SK-N-SH treated with all-trans-retinoic acid at 6 μM for 48 hours (cell line): ENCODE measurements at regions not wholly inside any gene's neighbourhood (a gene's known extent, or its start where the extent isn't known, plus 50 kb on each side); places are given as distances from the start of the nearest gene placed in this dataset.

Experiments used
- ARNTL ChIP-seq: fragments of 450-650 bp; formaldehyde crosslinking; IDR thresholded peaks from 2 replicates; pipeline ENCODE4 v1.5.0; 2020; ENCODE audit warnings: low read depth, mild to moderate bottlenecking, moderate library complexity, borderline replicate concordance
- GLIS3 ChIP-seq: fragments of 250-450 bp; sonication (Bioruptor Pico); IDR thresholded peaks from 2 replicates; pipeline ENCODE4 v1.5.0; 2020; ENCODE audit warnings: mild to moderate bottlenecking, moderate library complexity
- OSR1 ChIP-seq: fragments of 250-450 bp; sonication (Bioruptor Pico); IDR thresholded peaks from 2 replicates; pipeline ENCODE4 v1.8.0; 2022; ENCODE audit warnings: moderate library complexity, mild to moderate bottlenecking, inconsistent platforms
- PPARA ChIP-seq: fragments of 250-450 bp; sonication (Bioruptor Pico); IDR thresholded peaks from 2 replicates; pipeline ENCODE4 v1.5.0; 2020; ENCODE audit warnings: mild to moderate bottlenecking, borderline replicate concordance
- RARB ChIP-seq: fragments of 250-450 bp; sonication (Bioruptor Pico); IDR thresholded peaks from 2 replicates; pipeline ENCODE4 v1.8.0; 2021; ENCODE audit warnings: mild to moderate bottlenecking, moderate library complexity
- SNAI2 ChIP-seq: fragments of 250-450 bp; sonication (Bioruptor Pico); IDR thresholded peaks from 2 replicates; pipeline ENCODE4 v1.5.0; 2020; ENCODE audit warnings: mild to moderate bottlenecking, moderate library complexity
- ZFP3 ChIP-seq: fragments of 250-450 bp; sonication (Bioruptor Pico); IDR thresholded peaks from 2 replicates; pipeline ENCODE4 v1.5.0; 2020; ENCODE audit warnings: mild to moderate bottlenecking, moderate library complexity
- ZFP30 ChIP-seq: fragments of 450-650 bp; formaldehyde crosslinking; IDR thresholded peaks from 2 replicates; pipeline ENCODE4 v1.5.0; 2022; ENCODE audit warnings: mild to moderate bottlenecking, moderate library complexity
- ZNF565 ChIP-seq: fragments of 450-650 bp; formaldehyde crosslinking; conservative IDR thresholded peaks from 2 replicates; pipeline ENCODE4 v1.5.0; 2020; ENCODE audit warnings: low read depth, mild to moderate bottlenecking, moderate library complexity
- ZNF70 ChIP-seq: fragments of 450-650 bp; formaldehyde crosslinking; IDR thresholded peaks from 2 replicates; pipeline ENCODE4 v1.5.0; 2020; ENCODE audit warnings: mild to moderate bottlenecking, moderate library complexity
- TF ChIP-seq, protein P1 (sequence below): fragments of 250-450 bp; sonication (Bioruptor Pico); IDR thresholded peaks from 2 replicates; pipeline ENCODE4 v1.5.1; 2020; ENCODE audit warnings: low read depth, mild to moderate bottlenecking, moderate library complexity
- TF ChIP-seq, protein P2 (sequence below): fragments of 250-450 bp; sonication (Bioruptor Pico); IDR thresholded peaks from 2 replicates; pipeline ENCODE4 v1.8.0; 2020; ENCODE audit warnings: mild to moderate bottlenecking, moderate library complexity, borderline replicate concordance

DNA sequence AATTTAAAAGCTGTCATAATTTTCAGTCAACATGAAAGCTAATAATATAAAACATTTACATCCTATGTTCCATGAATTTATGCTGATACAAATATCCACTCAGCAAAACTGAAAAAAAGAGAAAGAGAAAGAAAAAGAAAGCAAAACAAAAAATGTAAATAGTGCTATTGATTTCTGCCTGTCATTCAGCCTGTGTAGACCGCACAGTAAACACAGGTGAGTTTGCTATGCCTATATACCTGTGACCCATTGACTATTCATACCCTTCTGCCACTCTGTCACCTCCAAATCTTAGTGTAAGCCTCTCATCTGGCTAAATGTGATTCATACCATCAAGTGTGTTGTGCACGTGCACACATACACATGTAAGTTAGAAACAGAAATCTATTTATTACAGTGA, 359.0 kb upstream of the RORB start:
- TF ChIP-seq PPARA (CRISPR knock-in tag) (no peak), ARNTL (CRISPR knock-in tag) (no peak), ZNF70 (CRISPR knock-in tag) (no peak), SNAI2 (CRISPR knock-in tag) (no peak), ZFP30 (no peak), GLIS3 (CRISPR knock-in tag) (no peak), RARB (CRISPR knock-in tag) (no peak), ZFP3 (no peak), ZNF565 (no peak), OSR1 (no peak)
- TF ChIP-seq, protein P1, sequence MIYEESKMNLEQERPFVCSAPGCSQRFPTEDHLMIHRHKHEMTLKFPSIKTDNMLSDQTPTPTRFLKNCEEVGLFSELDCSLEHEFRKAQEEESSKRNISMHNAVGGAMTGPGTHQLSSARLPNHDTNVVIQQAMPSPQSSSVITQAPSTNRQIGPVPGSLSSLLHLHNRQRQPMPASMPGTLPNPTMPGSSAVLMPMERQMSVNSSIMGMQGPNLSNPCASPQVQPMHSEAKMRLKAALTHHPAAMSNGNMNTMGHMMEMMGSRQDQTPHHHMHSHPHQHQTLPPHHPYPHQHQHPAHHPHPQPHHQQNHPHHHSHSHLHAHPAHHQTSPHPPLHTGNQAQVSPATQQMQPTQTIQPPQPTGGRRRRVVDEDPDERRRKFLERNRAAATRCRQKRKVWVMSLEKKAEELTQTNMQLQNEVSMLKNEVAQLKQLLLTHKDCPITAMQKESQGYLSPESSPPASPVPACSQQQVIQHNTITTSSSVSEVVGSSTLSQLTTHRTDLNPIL (CRISPR knock-in tag): no peak
- TF ChIP-seq, protein P2, sequence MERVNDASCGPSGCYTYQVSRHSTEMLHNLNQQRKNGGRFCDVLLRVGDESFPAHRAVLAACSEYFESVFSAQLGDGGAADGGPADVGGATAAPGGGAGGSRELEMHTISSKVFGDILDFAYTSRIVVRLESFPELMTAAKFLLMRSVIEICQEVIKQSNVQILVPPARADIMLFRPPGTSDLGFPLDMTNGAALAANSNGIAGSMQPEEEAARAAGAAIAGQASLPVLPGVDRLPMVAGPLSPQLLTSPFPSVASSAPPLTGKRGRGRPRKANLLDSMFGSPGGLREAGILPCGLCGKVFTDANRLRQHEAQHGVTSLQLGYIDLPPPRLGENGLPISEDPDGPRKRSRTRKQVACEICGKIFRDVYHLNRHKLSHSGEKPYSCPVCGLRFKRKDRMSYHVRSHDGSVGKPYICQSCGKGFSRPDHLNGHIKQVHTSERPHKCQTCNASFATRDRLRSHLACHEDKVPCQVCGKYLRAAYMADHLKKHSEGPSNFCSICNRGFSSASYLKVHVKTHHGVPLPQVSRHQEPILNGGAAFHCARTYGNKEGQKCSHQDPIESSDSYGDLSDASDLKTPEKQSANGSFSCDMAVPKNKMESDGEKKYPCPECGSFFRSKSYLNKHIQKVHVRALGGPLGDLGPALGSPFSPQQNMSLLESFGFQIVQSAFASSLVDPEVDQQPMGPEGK (CRISPR knock-in tag): no peak
